Activated effector memory CD4-positive, alpha-beta T cell treated with anti-CD3 and anti-CD28 coated beads, Interleukin-2, amount 50 U/mL, for 16 hours (primary cell): ENCODE measurements at regions not wholly inside any gene's neighbourhood (a gene's known extent, or its start where the extent isn't known, plus 50 kb on each side); places are given as distances from the start of the nearest gene placed in this dataset.

Source experiments
- DNase-seq: peaks from one replicate; pipeline ENCODE4 v3.0.0-alpha.2; 2020

DNA sequence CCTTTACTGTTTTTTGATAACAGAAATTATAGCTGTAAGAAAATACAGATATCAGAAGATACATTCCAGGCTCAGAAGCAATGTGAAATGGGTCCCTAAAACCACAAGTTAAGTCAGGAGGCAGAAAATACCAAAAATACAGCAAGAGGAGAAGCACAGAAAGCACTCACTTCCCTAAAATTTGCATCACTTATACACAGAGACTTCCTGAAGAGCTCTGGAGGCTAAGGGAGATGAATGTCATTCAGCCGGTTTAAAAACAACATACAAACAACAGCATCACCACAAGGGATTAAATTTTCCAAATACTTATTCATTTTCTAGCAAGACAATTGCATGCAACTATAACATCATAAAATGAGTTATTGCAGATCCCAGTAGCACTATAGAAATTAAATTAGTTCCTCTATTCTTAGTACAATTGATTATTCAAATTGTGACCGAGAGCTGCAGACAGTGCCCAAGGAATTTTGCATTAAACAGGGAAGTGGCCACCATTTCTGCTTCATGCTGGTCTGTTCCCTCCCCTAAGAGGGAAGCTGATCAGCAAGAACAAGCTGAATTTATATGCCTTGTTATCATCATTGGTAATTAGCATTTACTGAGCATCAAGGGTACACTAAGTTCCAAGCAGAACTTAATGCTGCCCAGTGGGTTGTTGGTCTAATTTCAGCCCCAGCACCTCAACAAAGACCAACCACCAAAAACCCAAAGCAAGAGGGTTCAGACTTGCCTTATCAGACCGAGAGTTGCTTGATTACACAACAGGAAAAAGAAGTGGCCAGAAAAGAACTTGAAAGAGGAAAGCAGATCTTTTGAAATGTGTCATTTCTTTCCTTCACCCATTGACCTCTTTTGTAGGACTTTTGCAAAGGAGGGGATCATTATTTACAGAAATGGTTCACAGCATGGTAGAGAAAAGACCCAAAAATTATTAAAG, 140.7 kb downstream of the KCTD12 start:
- DNase-seq, result no peak

DNA sequence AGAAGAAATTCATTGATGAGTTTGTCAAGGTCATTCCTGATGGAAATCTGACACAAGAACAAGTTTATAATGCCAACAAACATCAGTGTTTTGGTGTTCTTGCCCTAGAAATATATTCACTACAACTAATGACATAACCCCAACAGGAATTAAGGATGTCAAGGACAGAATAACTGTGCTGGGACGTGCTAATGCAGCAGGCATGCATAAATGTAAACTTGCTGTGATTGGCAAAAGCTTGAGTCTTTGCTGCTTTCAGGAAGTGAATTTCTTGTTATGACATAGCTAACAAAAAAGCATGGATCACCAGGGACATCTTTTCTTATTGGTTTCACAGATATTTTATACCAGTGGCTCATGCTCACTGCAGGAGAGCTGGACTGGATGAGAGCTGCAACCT, 144.6 kb downstream of the KCTD12 start:
- DNase-seq, result no peak

DNA sequence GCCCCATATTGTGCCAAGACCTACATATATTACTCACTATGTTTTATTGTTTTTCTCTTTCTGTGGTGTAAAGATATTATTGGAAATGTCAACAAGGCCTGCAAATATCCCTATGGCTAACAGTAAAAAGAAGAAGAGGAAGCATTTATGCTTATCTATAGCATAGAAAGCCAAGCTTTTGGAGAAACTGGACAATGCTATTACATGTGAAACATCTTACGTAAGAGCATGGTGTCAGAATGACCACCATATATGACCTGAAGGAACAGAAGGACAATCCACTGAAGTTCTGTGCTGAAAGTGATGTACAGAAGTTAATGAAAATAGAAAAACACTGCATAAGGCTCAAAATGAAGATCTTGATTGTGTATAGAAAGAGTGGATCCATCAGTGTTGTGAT, 145.2 kb downstream of the KCTD12 start:
- no peak for DNase-seq

DNA sequence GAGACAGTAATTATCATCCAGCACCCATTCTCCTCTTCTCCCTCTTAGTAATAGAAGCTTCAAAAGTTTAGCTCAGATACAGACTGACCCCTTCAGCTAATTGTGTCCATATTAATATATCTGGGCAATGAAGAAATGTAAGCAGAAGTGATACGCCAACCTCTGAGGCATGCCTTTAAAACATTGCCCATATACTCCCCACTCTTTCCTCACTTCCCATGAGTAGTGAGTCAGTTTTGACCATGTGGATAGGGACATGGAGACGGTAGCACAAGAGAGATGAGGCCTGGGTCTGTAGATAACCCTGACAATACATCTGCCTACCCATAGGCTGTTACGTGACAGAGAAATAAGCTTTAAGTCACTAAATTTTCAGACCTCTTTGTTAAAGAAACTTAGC, 147.6 kb downstream of the KCTD12 start:
- DNase-seq, result no peak

DNA sequence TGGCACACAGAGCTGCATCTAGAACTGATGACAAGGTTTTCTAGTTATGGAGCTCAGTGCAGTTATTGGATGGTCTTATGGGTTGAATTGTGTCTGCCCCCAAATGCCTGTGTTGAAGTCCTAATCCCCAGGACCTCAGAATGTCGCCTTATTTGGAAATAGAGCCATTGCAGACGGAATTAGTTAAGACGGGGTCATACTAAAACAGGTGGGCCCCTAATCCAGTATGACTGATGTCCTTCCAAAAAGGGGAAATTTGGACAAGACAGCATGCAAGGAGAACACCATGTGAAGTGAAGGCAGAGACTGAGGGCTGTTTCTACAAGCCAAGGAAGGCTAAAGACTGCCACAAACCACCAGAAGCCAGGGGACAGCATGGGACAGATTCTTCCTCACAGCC, 148.7 kb downstream of the KCTD12 start:
- no peak for DNase-seq

DNA sequence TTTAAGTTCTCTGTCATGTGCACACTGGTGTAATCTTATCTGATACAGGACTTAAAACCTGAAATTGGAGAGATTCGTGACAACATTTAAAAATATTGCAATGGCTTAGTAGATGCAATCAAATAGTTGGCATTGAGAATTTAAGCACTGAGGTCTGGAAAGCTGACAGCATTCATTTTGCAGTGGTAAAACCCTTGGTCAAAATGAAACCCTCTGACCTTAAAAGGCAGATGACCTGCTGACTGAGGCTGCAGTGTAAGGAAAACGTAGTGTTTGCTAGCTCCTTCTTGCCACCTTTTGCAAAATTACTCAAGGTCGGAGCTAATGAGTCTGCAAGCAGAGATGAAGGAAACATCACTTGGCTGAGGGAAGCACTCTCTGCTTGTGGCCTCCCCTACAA, 150.6 kb downstream of the KCTD12 start:
- DNase-seq, result no peak

DNA sequence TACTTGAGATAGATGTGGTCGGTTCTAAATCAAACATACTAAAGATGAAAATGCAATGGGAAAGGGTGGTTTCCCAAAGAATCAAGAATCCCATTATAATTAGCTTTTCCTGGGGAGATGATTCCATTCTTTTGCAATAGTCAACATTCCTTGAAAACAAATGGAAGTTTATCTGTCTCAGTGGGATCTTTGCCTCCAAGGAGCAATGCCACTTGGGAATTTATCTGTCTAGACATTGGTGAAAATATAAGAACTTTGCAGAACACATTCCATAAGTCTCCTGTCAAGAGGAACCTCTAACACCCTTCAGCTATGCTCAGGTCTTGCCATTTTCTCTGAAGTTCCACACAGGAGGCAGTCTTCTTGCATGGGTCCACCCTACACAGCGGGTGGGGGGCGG, 152.5 kb downstream of the KCTD12 start:
- DNase-seq, result no peak

DNA sequence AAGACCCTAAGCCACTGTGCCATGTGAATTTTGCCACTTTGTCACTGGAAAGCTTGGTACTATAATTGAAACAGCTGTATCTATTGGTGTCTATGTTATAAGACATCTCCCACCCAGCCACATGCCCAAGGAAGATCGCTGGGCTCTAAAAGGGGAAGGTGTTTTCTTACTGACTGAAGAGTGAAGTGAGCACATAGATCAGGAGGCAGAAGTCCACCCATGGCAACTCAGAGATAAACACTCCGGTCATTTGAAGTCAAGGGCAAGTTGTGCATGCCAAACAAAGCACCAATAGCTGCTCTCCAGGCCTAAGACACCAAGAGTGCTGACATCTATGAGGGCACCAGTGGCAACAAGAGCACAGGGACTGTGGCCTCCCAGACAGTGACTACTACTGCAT, 153.8 kb downstream of the KCTD12 start:
- DNase-seq, result no peak

DNA sequence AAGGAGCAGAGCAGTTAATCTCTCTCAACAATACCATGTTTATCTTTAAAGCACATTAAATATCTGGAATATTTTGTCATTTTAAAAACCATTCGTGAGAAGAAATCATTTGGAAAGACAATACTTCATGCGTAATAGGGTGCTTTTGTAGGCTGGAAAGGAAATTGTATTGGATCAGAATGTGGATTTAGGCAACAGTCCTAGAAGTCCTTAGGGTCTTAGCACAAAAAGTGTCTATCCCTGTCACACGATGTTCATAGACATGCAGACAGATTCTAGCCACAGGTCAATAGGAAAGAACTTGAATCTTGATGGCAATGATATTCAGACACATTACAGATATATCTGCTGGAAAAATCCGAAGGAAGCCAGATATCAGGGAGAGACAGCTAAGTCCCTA, 156.0 kb downstream of the KCTD12 start:
- DNase-seq, result no peak

DNA sequence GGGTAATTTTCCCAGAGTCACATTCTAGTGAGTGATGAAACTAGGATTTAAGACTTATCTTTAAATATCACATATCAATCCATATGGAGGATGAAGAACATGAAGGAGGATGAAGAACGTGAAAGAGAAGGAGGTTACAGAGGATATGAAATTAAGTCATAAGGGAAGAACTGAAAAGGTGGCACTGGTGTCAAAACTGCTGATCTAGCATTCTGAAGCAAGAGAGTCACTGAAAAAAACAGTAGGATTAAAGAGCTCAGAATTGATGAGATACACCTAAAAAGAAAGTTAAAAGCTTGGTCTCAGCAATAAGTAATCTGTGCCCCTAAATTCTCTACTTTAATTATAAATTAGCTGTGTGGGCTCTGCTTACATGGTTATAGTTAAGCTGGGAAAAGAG, 156.5 kb downstream of the KCTD12 start:
- no peak for DNase-seq

DNA sequence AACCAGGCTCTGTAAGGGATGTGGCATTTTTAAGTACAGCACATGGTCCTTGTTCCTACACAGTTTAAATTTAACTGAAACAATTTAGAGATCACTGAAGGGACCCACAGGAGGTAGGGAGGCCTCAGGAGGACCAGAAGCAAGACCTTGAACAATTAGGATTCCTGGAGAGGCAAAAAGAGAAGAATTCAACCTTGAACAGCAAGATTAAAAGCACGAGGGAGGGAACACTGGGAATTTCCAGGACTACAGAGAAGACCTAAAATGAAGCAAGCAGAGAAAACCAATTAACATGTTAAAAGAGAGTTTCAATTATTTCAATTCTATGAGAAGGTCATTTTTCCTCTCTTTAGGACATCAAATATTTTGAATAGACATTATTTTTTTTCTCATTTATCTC, 160.3 kb downstream of the KCTD12 start:
- DNase-seq, result no peak

DNA sequence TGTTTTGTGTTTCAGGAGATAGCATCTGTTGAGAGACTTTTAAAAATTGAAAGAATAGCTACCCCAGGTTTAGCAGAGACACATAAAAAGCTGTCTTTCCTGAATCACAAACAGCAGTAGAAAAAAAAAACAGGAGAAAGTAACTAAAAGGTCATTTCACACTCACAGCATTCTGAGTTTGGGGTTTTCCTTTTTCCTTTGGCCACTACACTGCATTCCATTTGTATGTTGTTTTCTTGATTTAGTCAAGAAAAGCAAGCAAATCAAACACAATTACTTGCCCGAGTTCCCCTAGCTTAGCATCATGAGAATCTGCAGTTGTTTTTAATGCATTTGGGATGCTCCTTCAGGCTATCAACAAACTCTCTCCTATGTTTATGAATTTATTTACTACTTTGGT, 161.0 kb downstream of the KCTD12 start:
- DNase-seq, result no peak

DNA sequence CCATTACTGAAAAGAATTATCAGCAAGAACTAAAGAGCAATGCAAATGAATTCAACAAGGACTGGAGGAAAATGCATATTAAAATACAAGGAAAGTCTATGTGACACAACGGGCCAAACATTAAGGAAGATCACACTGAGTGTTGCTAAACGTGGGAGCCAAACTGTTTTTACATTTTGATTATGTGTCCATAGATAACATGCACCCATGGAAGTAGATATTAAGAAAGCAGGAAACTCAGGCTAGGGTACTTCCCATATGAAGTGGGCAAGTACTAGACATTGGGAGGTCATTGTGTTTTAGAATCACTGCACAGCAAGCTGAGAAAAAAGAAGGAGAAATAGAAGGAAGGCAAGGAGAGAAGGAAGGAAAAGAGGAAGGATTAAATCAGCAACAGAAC, 161.8 kb downstream of the KCTD12 start:
- no peak for DNase-seq

DNA sequence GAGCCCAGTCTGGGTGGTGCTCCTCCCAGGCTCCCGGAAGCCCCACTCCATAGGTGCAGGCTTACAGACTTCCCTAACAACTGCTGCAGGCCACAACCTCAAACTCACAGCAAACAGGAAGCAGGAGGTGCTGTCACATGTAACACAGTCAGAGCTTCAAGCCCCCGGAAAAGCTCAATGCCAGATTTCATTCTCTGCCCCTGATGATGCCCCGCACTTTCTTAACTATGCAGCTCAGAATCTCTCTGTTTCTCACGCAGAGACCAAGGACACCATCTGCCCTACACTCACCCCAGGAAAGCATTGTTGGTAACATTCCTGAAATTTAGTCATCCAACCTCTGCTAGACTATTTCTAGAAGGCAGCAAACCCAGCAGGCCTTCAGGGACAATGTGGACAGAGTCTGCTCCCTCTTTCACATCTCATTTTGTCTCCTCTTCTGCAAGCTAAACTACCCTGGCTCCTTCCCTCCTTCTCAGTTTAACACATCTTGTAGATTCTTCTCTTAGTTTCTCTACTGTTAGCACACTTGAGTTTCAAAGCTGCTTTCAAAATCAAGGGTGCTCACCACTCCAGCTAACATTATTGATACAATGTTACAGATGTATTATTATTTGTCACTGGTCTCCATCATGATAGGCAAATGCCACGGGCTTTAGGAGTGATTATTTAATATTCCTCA, 162.5 kb downstream of the KCTD12 start:
- no peak for DNase-seq

DNA sequence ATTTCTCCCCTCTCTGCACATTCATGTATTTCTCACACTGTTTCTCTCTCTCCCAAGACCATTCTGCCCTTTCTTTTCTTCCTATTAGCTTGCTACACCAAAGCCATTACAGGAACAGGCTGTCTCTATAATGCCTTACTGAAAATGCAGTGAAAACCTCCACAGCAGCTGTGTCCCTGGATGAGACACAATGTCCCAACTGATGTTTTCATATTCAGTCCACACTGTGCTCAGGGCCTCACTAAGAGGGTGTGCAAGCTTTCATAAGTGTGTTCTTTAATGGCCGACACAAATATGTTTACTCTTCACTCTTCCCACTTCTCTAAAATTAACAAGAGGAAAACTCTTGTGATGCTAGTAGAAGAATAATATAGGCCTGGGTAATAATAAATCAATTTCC, 163.4 kb downstream of the KCTD12 start:
- DNase-seq, result no peak

DNA sequence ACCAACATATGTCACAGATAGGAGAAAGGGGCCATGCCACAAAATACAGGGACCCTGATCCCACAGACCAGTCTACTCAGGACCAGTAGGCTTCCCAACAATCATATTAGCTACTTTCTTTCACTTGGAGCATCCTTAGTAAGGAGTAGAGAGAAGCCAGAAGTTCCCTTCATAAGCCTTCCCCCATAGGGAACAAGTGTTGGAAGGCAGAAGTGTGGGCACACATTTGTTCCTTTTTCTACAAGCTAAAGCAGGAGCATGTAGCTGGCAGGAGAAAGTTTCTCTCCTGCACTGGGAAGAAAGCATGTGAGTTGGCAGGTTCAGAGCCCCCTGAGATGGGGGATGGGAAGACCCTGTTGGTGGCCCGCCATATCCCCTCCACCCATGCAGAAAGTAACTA, 165.4 kb downstream of the KCTD12 start:
- no peak for DNase-seq

DNA sequence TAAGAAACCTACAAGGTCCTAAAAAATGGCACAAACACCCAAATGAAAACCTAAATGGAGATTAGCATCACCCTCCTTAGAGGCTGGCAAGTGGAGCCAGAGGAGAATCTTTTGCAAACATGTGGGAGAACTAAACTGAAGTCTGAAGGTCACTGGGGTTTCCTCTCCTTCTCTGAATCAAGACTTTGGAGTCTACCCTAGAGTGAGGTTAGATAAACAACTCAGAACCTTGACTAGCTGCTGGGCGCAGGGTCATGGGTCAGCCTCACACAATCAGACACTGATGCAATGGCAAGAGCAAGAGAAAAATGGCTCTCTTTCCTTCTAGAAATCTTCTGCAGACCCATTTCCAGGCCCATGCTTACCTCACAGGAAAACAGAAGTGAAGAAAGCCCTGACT, 165.8 kb downstream of the KCTD12 start:
- DNase-seq, result no peak

DNA sequence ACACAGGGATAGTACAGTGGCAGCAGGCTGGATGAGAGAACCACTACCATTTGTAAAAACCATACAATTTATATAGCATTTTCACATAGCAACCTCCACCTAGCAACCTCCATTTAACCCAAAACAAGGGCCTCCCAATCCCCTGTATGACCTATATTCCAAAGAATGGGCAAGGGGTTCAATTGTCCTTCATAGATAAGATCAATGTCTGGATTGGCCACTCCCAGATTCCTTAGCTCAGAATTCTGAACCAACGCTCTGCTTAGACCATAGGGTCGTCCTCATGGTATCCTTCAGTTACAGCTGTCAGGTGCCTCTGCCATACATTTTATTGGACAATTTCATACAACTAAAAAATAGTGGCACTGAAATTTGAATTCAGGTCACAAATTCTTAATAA, 166.2 kb downstream of the KCTD12 start:
- no peak for DNase-seq

DNA sequence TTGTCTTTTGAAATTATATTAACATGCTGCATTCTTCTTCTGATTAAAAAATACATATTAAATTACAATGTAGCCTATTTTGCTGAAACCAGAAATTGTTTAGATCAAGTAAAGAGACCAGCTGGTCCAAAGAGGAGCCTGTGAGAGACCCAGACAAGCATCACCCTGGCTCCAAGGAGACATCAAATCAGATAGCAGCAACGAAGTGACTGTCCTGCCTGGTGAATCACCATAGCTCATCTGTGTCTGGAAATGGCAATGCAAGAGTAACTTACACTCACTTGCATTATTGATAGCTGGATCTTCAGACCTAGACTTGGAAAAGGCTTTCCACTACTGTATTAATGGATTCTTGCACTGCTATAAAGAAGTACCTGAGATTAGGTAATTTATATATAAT, 169.1 kb downstream of the KCTD12 start:
- DNase-seq, result no peak

DNA sequence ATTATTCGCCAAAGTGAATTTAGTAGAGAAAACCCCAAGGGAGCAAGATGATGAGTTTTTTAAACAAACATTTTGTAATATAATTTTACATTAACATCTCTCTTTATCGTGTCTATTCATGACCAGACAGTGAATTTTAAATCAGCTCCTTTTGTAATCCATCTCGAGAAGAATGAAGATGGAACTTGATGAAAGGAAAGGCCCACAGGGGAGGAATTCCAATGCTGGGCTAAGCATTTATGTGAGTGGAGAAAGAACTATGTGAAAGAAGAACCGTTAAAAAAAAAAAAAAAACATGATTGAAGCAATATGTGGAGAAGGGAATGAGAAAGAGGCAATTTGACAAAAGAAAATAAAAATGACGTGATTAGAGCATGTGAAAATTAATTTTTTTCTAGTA, 170.6 kb downstream of the KCTD12 start:
- no peak for DNase-seq

DNA sequence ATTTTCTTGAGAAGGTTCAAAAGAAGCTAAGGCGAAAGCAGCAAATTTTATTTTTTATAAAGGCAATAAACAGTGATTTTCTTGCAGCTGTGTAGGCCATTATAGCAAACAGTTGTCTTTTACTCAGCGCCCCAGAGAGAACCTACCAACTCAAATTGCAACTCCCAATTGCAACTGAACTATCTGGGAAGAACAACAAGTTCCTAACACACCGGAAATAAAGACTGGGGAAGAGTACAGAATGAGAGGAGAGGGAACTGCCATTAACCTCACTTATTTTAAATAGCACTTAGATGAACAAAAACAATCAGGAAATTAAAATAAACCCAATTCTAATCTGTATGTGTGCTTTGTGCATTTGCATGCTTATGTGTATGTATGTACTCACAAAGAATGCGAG, 171.1 kb downstream of the KCTD12 start:
- DNase-seq, result no peak

DNA sequence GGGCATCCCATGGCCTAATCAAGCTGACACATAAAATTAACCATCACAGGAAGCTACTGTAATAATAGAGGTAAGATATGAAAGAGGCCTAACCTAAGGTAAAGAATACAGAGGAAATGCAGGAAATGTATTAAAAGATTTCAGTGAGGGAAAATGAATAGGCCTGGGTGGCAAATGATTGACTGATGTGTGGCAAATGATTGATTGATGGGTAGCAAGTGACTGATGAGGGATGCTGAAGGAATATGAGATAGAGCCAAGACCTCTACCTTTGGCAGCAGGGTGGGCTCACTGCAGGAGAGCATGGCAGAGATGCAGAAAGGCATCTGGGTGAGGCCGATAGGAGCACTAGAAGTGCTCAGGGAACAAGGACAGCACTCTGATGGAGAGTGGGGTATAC, 172.9 kb downstream of the KCTD12 start:
- no peak for DNase-seq

DNA sequence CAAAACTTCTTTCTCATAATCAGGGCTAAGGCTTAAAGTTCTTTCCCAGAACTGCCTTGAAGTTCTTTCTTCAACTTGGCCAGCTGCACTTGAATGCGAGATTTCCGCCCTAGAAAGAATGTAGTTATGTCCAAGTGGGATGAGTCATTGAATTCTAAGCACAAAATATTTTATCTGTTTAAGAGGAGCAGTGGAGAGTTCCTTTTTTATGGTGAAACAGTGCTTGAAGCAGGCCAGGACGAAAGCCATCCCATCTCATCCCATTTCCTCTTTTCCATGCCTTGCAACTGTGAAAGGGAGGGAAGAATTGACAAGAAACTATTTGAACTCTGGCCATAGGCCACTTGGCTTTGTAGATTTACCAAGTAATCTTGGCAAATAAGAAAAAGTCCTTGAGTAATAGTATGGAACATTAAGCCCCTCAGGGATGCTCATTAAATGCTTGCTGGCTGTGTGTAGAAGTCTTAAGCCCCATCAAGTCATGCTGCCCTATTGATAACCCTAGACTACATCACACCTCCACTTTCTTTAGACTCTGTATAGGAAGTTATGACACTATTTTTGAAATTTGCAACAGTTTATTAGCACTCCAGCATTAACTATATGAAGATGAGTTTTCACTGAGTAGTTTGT, 174.5 kb downstream of the KCTD12 start:
- no peak for DNase-seq

DNA sequence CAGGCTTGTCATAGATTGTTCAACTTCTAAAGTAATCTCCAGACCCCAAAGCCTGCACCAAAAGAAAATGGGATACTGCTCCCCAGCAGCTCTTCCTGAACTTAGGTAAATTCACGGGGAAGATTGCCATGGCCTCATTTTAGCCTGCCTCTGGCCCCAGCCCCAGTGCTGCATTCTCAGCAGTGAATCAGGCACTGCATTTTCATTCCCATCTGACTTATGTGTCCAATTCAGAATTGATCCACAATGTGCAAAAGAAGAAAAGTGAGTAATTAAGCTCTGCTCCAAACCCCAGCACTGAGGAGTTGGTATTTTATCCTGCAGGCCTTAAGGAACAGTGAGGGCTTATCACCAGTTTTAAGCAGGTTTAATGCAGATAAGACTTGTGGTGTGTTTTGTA, 176.4 kb downstream of the KCTD12 start:
- DNase-seq, result no peak
